ENCODE measurements at regions not wholly inside any gene's neighbourhood (a gene's known extent, or its start where the extent isn't known, plus 50 kb on each side); places are given as distances from the start of the nearest gene placed in this dataset.

DNA sequence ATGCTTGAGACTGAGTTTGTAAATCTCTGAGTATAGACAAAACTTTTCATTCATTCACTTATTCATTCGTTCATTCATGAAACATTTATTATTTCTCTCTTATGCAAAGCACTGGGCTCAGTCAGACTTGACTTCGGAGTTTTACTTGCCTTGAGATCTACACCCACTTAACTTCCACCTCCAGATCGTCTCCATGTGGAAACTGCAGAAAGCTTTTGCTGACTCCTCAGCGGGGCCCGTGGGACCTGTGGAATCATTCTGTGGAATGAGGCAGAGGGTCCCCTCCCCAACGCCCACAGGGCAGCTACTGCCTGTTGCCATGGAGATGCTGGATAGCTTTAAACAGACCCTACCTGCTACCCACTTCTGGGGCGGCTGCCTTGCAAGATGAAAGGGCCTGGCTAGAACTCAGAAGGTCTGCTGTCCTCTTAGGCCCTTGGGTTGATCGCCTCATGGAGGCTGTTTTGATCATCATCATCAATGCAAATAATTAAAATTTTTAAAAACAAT, 66.4 kb upstream of the KCNG1 start:
- Histone ChIP-seq H3K36me3 (no peaks in the 10 kb centered on the region), H3K4me3 (no peak overlapping the region), H3K27me3 (ENCODE audit: low read depth) (peaks cover 94% of the 10 kb centered on the region), H3K9me3 (replicated peaks) (no peaks in the 10 kb centered on the region), H3K4me1 (no peaks in the 10 kb centered on the region), H3K27ac (replicated peaks) (no peak overlapping the region)
- intact Hi-C loops (cut with micrococcal nuclease) = no loop called here
- TF ChIP-seq, protein P1, sequence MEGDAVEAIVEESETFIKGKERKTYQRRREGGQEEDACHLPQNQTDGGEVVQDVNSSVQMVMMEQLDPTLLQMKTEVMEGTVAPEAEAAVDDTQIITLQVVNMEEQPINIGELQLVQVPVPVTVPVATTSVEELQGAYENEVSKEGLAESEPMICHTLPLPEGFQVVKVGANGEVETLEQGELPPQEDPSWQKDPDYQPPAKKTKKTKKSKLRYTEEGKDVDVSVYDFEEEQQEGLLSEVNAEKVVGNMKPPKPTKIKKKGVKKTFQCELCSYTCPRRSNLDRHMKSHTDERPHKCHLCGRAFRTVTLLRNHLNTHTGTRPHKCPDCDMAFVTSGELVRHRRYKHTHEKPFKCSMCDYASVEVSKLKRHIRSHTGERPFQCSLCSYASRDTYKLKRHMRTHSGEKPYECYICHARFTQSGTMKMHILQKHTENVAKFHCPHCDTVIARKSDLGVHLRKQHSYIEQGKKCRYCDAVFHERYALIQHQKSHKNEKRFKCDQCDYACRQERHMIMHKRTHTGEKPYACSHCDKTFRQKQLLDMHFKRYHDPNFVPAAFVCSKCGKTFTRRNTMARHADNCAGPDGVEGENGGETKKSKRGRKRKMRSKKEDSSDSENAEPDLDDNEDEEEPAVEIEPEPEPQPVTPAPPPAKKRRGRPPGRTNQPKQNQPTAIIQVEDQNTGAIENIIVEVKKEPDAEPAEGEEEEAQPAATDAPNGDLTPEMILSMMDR (IDR thresholded peaks at IDR 0.05; ENCODE audit: borderline replicate concordance) = no peak
- DNase-seq = no peak

- DNase-seq = no peak
- no peak overlapping the region for H3K4me3 ChIP-seq
- H3K4me1 ChIP-seq = no peaks in the 10 kb centered on the region
- TF ChIP-seq, protein P1 (IDR thresholded peaks at IDR 0.05; ENCODE audit: borderline replicate concordance) = no peak
- no peaks in the 10 kb centered on the region for H3K9me3 ChIP-seq (replicated peaks)
- H3K27ac ChIP-seq (replicated peaks) = no peak overlapping the region
- peaks cover 94% of the 10 kb centered on the region for H3K27me3 ChIP-seq (ENCODE audit: low read depth)
- H3K36me3 ChIP-seq = no peaks in the 10 kb centered on the region
- intact Hi-C loops (cut with micrococcal nuclease) = no loop called here
These were observed 64.4 kb upstream of the KCNG1 start for GRCh38 chr20:51087266-51087665.

DNA sequence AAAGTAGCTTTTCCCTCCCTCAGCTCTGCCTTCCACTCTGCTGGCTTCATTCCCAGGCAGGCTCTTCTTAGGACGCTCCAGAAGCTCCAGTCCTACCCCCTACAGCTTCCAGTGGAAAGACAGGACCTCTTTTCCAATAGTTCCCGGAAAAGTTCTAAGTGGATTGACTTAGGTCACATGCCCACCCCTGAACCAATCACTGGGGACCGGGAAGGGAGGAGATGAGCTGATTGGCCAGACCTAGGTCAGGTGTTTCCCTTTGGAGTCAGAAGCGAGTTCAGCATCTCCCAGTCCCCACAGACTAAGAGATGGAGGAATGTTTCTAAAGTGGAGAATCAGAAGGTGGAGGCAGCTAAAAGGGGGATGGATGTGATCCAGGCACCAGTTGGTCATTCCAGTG, 62.9 kb upstream of the KCNG1 start:
- no peaks in the 10 kb centered on the region for H3K36me3 ChIP-seq
- no peak overlapping the region for H3K4me3 ChIP-seq
- peaks cover 81% of the 10 kb centered on the region for H3K27me3 ChIP-seq (ENCODE audit: low read depth)
- no peaks in the 10 kb centered on the region for H3K4me1 ChIP-seq
- DNase-seq = no peak
- no peaks in the 10 kb centered on the region for H3K9me3 ChIP-seq (replicated peaks)
- TF ChIP-seq, protein P1 (IDR thresholded peaks at IDR 0.05; ENCODE audit: borderline replicate concordance) = no peak
- no peak overlapping the region for H3K27ac ChIP-seq (replicated peaks)
- intact Hi-C loops (cut with micrococcal nuclease) = no loop called here

DNA sequence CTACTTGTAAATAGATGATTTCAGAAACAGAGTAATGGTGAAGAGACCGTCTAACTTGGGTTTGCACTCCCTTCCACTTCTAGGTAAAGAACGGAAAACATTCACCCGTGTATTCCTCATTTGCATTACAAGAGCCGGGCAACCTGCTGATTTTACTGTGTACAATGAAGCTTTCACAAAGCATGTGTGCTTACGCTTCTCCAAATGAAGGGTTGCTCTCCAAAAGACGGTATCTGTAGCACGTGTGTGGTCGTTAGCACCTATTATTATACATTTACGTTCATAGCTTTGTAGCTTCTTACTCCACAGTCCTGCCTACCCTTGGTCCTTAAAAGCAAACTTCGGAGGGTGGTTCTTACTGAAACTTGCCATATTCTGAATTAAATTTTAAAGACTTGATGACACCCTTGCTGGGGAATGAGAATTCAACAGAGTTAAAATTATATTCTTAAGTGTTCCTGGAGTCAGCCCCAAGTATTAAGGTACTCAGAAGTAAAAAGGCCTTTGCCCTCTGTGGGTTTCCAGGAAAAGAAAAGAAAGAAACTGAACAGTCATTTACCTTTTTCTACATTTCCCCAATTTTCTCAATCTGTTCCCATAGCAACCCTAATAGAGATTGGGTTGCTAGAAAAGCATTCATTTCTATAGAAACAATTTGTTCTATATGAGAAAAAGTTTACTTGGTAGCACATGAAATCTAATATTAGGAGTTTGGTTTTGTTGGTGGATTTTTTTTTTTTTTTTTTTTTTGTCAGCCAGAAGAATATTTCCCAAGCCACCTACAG, 61.9 kb upstream of the KCNG1 start:
- TF ChIP-seq, protein P1 (IDR thresholded peaks at IDR 0.05; ENCODE audit: borderline replicate concordance) = no peak
- no peaks in the 10 kb centered on the region for H3K36me3 ChIP-seq
- intact Hi-C loops (cut with micrococcal nuclease) = no loop called here
- H3K4me3 ChIP-seq = no peak overlapping the region
- no peak overlapping the region for H3K27ac ChIP-seq (replicated peaks)
- H3K9me3 ChIP-seq (replicated peaks) = no peaks in the 10 kb centered on the region
- no peaks in the 10 kb centered on the region for H3K4me1 ChIP-seq
- peaks cover 72% of the 10 kb centered on the region for H3K27me3 ChIP-seq (ENCODE audit: low read depth)
- no peak for DNase-seq

DNA sequence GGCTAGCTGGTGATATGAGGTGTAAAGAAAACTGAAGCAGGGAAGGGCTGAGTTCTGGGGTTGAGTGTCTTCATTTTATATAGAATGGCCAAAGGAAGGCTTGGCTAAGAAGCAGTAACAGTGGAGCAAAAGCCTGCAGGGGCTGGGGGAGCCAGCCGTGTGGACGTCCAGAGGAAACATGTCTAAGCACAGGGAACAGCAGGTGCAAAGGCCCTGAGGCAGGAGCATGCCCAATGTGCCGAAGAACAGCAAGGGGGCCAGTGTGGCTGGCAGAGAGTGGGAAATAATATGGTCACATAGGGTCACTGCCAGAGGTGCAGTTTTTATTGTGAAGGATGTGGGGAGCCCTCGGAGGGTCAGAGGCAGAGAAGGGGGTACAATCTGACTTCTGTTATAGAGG, 60.5 kb upstream of the KCNG1 start:
- no peak for DNase-seq
- H3K4me3 ChIP-seq = no peak overlapping the region
- intact Hi-C loops (cut with micrococcal nuclease) = no loop called here
- H3K9me3 ChIP-seq (replicated peaks) = no peaks in the 10 kb centered on the region
- no peak overlapping the region for H3K27ac ChIP-seq (replicated peaks)
- no peaks in the 10 kb centered on the region for H3K36me3 ChIP-seq
- H3K4me1 ChIP-seq = no peaks in the 10 kb centered on the region
- TF ChIP-seq, protein P1 (IDR thresholded peaks at IDR 0.05; ENCODE audit: borderline replicate concordance) = no peak
- peaks cover 63% of the 10 kb centered on the region for H3K27me3 ChIP-seq (ENCODE audit: low read depth)
